ENCODE measurements at regions not wholly inside any gene's neighbourhood (a gene's known extent, or its start where the extent isn't known, plus 50 kb on each side); places are given as distances from the start of the nearest gene placed in this dataset.

GRCh38 chr2:220228310-220229006 is 601.0 kb downstream of the SLC4A3 start:
- TF ChIP-seq CTCF (IDR thresholded peaks at IDR 0.05; ENCODE audit: poor library complexity, severe bottlenecking) (no peak), RAD21 (conservative IDR thresholded peaks at IDR 0.05) (no peak), POLR2AphosphoS5 (IDR thresholded peaks at IDR 0.05) (no peak), REST (IDR thresholded peaks at IDR 0.05; ENCODE audit: borderline replicate concordance) (no peak), EZH2 (IDR thresholded peaks at IDR 0.05; ENCODE audit: borderline replicate concordance, insufficient read depth, low read length, poor library complexity, severe bottlenecking) (no peak), EP300 (conservative IDR thresholded peaks at IDR 0.05; ENCODE audit: poor library complexity, severe bottlenecking) (no peak), TAF1 (IDR thresholded peaks at IDR 0.05; ENCODE audit: low read depth) (no peak), MXI1 (conservative IDR thresholded peaks at IDR 0.05; ENCODE audit: poor library complexity, severe bottlenecking) (no peak), SMC3 (conservative IDR thresholded peaks at IDR 0.05; ENCODE audit: poor library complexity) (no peak)
